H9 (cell line): ENCODE measurements at regions not wholly inside any gene's neighbourhood (a gene's known extent, or its start where the extent isn't known, plus 50 kb on each side); places are given as distances from the start of the nearest gene placed in this dataset.
A peak's percentile ranks its signal among the peaks of the same experiment; 100 is the strongest.

Experiments
- DNase-seq: peaks from one replicate; pipeline ENCODE4 v3.0.0-alpha.2; 2017
- H2AFZ ChIP-seq: one replicate; pipeline ENCODE4 v1.6.1; 2013; ENCODE audit warnings: mild to moderate bottlenecking, low read length, control low read depth, moderate library complexity
- H2AK5ac ChIP-seq: 2 replicates; pipeline ENCODE4 v1.6.1; 2013; ENCODE audit warnings: low read length, control low read depth, mixed read lengths; ENCODE audit not compliant: insufficient read length
- H2BK120ac ChIP-seq: one replicate; pipeline ENCODE4 v1.6.1; 2013; ENCODE audit warnings: low read depth, mild to moderate bottlenecking, low read length, control low read depth, inconsistent platforms; ENCODE audit not compliant: poor library complexity, severe bottlenecking
- H2BK12ac ChIP-seq: 2 replicates; pipeline ENCODE4 v1.6.1; 2013; ENCODE audit warnings: low read length, control low read depth, mixed read lengths, low read depth; ENCODE audit not compliant: insufficient read length
- H2BK15ac ChIP-seq: 2 replicates; pipeline ENCODE4 v1.6.1; 2013; ENCODE audit warnings: low read depth, low read length, control low read depth
- H2BK20ac ChIP-seq: one replicate; pipeline ENCODE4 v1.6.1; 2013; ENCODE audit warnings: low read depth, mild to moderate bottlenecking, low read length, control low read depth, inconsistent platforms; ENCODE audit not compliant: poor library complexity, severe bottlenecking
- H2BK5ac ChIP-seq: 2 replicates; pipeline ENCODE4 v1.6.1; 2013; ENCODE audit warnings: low read length, control low read depth, mixed read lengths; ENCODE audit not compliant: insufficient read length
- H3K14ac ChIP-seq: 2 replicates; pipeline ENCODE4 v1.6.1; 2013; ENCODE audit warnings: low read length, control low read depth; ENCODE audit not compliant: insufficient read depth
- H3K18ac ChIP-seq: 2 replicates; pipeline ENCODE4 v1.6.1; 2013; ENCODE audit warnings: low read depth, mild to moderate bottlenecking, mixed read lengths, low read length, control low read depth; ENCODE audit not compliant: insufficient read length
- H3K23ac ChIP-seq: 2 replicates; pipeline ENCODE4 v1.6.1; 2013; ENCODE audit warnings: low read length, control low read depth, mixed read lengths, low read depth; ENCODE audit not compliant: insufficient read length
- H3K23me2 ChIP-seq: 2 replicates; pipeline ENCODE4 v1.6.1; 2013; ENCODE audit warnings: low read depth, mild to moderate bottlenecking, mixed read lengths, low read length, control low read depth; ENCODE audit not compliant: insufficient read length, poor library complexity, severe bottlenecking
- H3K27ac ChIP-seq: 2 replicates; pipeline ENCODE4 v1.5.1; 2013; ENCODE audit warnings: low read length, control low read depth, mixed read lengths, low read depth; ENCODE audit not compliant: insufficient read length
- H3K27me3 ChIP-seq: 2 replicates; pipeline ENCODE4 v1.6.1; 2013; ENCODE audit warnings: low read length, control low read depth, inconsistent platforms; ENCODE audit not compliant: insufficient read depth
- H3K4ac ChIP-seq: 2 replicates; pipeline ENCODE4 v1.6.1; 2013; ENCODE audit warnings: low read depth, mild to moderate bottlenecking, control low read depth, inconsistent platforms, low read length, moderate library complexity
- H3K4me1 ChIP-seq: 2 replicates; pipeline ENCODE4 v1.6.1; 2013; ENCODE audit warnings: low read length, control low read depth, inconsistent platforms; ENCODE audit not compliant: insufficient read depth
- H3K4me2 ChIP-seq: 2 replicates; pipeline ENCODE4 v1.6.1; 2013; ENCODE audit warnings: low read length, control low read depth, mixed read lengths; ENCODE audit not compliant: insufficient read length, insufficient read depth
- H3K56ac ChIP-seq: 2 replicates; pipeline ENCODE4 v1.6.1; 2013; ENCODE audit warnings: low read depth, mild to moderate bottlenecking, mixed read lengths, low read length, control low read depth; ENCODE audit not compliant: insufficient read length
- H3K79me1 ChIP-seq: 2 replicates; pipeline ENCODE4 v1.6.1; 2013; ENCODE audit warnings: low read depth, mild to moderate bottlenecking, moderate library complexity, low read length, control low read depth, inconsistent platforms; ENCODE audit not compliant: insufficient read depth, poor library complexity, severe bottlenecking
- H3K79me2 ChIP-seq: 2 replicates; pipeline ENCODE4 v1.6.1; 2013; ENCODE audit warnings: low read length, control low read depth, inconsistent platforms; ENCODE audit not compliant: insufficient read depth
- H3K9ac ChIP-seq: 2 replicates; pipeline ENCODE4 v1.6.1; 2013; ENCODE audit warnings: low read length, control low read depth, mixed read lengths; ENCODE audit not compliant: insufficient read length; ENCODE audit errors: extremely low read depth
- H3K9me3 ChIP-seq: one replicate; pipeline ENCODE4 v1.6.1; 2013; ENCODE audit warnings: low read depth, low read length, inconsistent platforms; ENCODE audit not compliant: control insufficient read depth
- H3T11ph ChIP-seq: one replicate; pipeline ENCODE4 v1.6.1; 2013; ENCODE audit warnings: mild to moderate bottlenecking, low read length, control low read depth, inconsistent platforms
- H4K20me1 ChIP-seq: one replicate; pipeline ENCODE4 v1.6.1; 2013; ENCODE audit not compliant: control insufficient read depth, insufficient read length, insufficient read depth
- H4K5ac ChIP-seq: 2 replicates; pipeline ENCODE4 v1.6.1; 2013; ENCODE audit warnings: low read depth, mild to moderate bottlenecking, mixed read lengths, low read length, control low read depth; ENCODE audit not compliant: insufficient read length
- H4K8ac ChIP-seq: replicated peaks from 2 replicates; pipeline ENCODE4 v1.6.1; 2013; ENCODE audit warnings: low read length, control low read depth, mixed read lengths, low read depth; ENCODE audit not compliant: insufficient read length
- H4K91ac ChIP-seq: 2 replicates; pipeline ENCODE4 v1.6.1; 2013; ENCODE audit warnings: low read depth, mild to moderate bottlenecking, moderate library complexity, mixed read lengths, low read length, control low read depth; ENCODE audit not compliant: insufficient read length
- H3K27ac Mint-ChIP-seq, 3 experiments: 2 replicates in 2 of 3; 3 replicates in 1 of 3; pipeline ENCODE4 v1.8.0; 2020 to 2021; ENCODE audit warnings: mixed read lengths in 3 of 3, mild to moderate bottlenecking in 1 of 3, moderate library complexity in 1 of 3
- H3K27me3 Mint-ChIP-seq: 2 replicates; pipeline ENCODE4 v1.8.0; 2021; ENCODE audit warnings: low read depth, mild to moderate bottlenecking, moderate library complexity, mixed read lengths
- H3K36me3 Mint-ChIP-seq, 3 experiments: 2 replicates in 2 of 3; 3 replicates in 1 of 3; pipeline ENCODE4 v1.8.0; 2020 to 2021; ENCODE audit warnings: low read depth in 3 of 3, mixed read lengths in 3 of 3; ENCODE audit not compliant: insufficient read depth in 1 of 3
- H3K4me1 Mint-ChIP-seq, 2 experiments: 2 replicates each; pipeline ENCODE4 v1.8.0; 2020; ENCODE audit warnings: mixed read lengths in 2 of 2
- H3K4me3 Mint-ChIP-seq, 2 experiments: 2 replicates in 1 of 2; 3 replicates in 1 of 2; pipeline ENCODE4 v1.8.0; 2020 to 2021; ENCODE audit warnings: mild to moderate bottlenecking in 2 of 2, mixed read lengths in 2 of 2, moderate library complexity in 1 of 2
- H3K9me3 Mint-ChIP-seq, 2 experiments: 2 replicates in 1 of 2; 3 replicates in 1 of 2; pipeline ENCODE4 v1.8.0; 2020; ENCODE audit warnings: mild to moderate bottlenecking in 2 of 2, mixed read lengths in 2 of 2, moderate library complexity in 1 of 2
- CTCF ChIP-seq: fragments of 200-600 bp; sonication (generic); conservative IDR thresholded peaks from 3 replicates; pipeline ENCODE4 v1.8.0; 2021; ENCODE audit warnings: antibody characterized with exemption, mild to moderate bottlenecking
- WGBS: extraction: QIAGEN DNeasy Blood & Tissue Kit; methylation state at CpG from one replicate; pipeline ENCODE4 v1.1.7; 2013; ENCODE audit warnings: missing lambda C conversion rate, low lambda C conversion rate, mixed read lengths; ENCODE audit not compliant: insufficient read length; ENCODE audit errors: extremely low coverage; 5-methylcytosine and 5-hydroxymethylcytosine counted together

DNA sequence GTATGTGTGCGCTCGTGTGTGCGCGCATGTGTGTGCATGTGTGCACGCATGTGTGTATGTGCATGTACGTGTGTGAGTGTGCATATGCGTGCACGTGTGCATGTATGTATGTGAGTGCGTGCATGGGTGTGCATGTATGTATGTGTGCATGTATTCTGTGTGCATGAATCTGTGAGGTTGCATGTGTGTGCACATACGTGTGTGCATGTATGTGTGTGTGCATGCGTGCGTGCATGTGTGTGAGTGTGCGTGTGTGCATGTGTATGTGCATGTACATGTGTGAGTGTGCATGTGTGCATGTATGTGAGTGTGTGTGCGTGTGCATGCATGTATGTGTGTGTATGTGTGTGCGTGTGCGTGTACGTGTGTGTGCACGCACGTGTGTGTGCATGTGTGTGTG, 241.5 kb downstream of the SHOX start:
- H2AK5ac ChIP-seq, result no peak overlapping the region
- H3K9me3 ChIP-seq, result no peaks in the 10 kb centered on the region
- no peaks in the 10 kb centered on the region for H3K27me3 ChIP-seq
- no peak overlapping the region for H2BK15ac ChIP-seq
- H3K4me1 Mint-ChIP-seq, result peaks cover 7 to 13% of the 10 kb centered on the region in 2 experiments; a peak in 3 of 4 replicates
- H3T11ph ChIP-seq, result no peak overlapping the region
- peak overlapping the region in 1 of 3 experiments; percentile 94; a peak in 2 of 7 replicates for H3K27ac Mint-ChIP-seq
- no peak overlapping the region for H2AFZ ChIP-seq
- peaks cover 3% of the 10 kb centered on the region; the same call in 1 of the 2 replicates for H3K27me3 Mint-ChIP-seq
- no peak overlapping the region for H3K4ac ChIP-seq
- no peak overlapping the region for H3K27ac ChIP-seq
- H2BK12ac ChIP-seq, result no peak overlapping the region
- H2BK120ac ChIP-seq, result no peak overlapping the region
- no peak for TF ChIP-seq CTCF
- H4K8ac ChIP-seq, result no peak overlapping the region
- no peak overlapping the region for H4K5ac ChIP-seq
- no peak overlapping the region for H3K23ac ChIP-seq
- H3K9me3 Mint-ChIP-seq, result peaks cover 0 to 7% of the 10 kb centered on the region in 2 experiments; a peak in 3 of 5 replicates
- H3K14ac ChIP-seq, result no peak overlapping the region
- no peaks in the 10 kb centered on the region for H3K23me2 ChIP-seq
- H3K18ac ChIP-seq, result no peak overlapping the region
- H3K4me1 ChIP-seq, result no peaks in the 10 kb centered on the region
- H2BK20ac ChIP-seq, result no peak overlapping the region
- H3K79me1 ChIP-seq, result no peaks in the 10 kb centered on the region
- peak overlapping the region in 1 of 2 experiments; percentile 14; a peak in 1 of 5 replicates for H3K4me3 Mint-ChIP-seq
- no peak overlapping the region for H2BK5ac ChIP-seq
- no peak overlapping the region for H3K4me2 ChIP-seq
- H3K9ac ChIP-seq, result no peak overlapping the region
- no peak overlapping the region for H4K91ac ChIP-seq
- no peaks in the 10 kb centered on the region for H3K79me2 ChIP-seq
- WGBS, result no CpG with 5 or more reads among the region's 19 CpGs
- no peak for DNase-seq
- peaks cover 0 to 5% (median 0%) of the 10 kb centered on the region in 3 experiments; a peak in 2 of 7 replicates for H3K36me3 Mint-ChIP-seq
- H4K20me1 ChIP-seq, result no peaks in the 10 kb centered on the region
- no peak overlapping the region for H3K56ac ChIP-seq
